Tibial artery (tissue), 4 donors: ENCODE measurements at regions not wholly inside any gene's neighbourhood (a gene's known extent, or its start where the extent isn't known, plus 50 kb on each side); places are given as distances from the start of the nearest gene placed in this dataset.

Experiments
- DNase-seq, 2 donors: peaks; one replicate each; pipeline ENCODE4 v3.0.0-alpha.2; 2019
- H3K27ac ChIP-seq, 2 donors: fragments of 200-600 bp; sonication (generic) in 1 of 2; 1 replicate in 1 of 2; 2 replicates in 1 of 2; pipeline ENCODE4 v1.5.1; 2018 to 2019; ENCODE audit warnings: mild to moderate bottlenecking in 1 of 2
- H3K27me3 ChIP-seq, 2 donors: fragments of 200-600 bp; sonication (generic) in 1 of 2; one replicate each; pipeline versions ENCODE4 v1.5.1 to v1.6.0; 2016 to 2019
- H3K36me3 ChIP-seq, 3 donors: fragments of 200-600 bp; sonication (generic) in 2 of 3; one replicate each; pipeline ENCODE4 v1.5.1; 2016 to 2019; ENCODE audit warnings: mild to moderate bottlenecking in 2 of 3
- H3K4me1 ChIP-seq, 4 donors: fragments of 200-600 bp; sonication (generic) in 2 of 4; 1 replicate in 3 of 4; 2 replicates in 1 of 4; pipeline ENCODE4 v1.5.1; 2016 to 2019
- H3K4me3 ChIP-seq, 2 donors: fragments of 200-600 bp; sonication (generic) in 1 of 2; 1 replicate in 1 of 2; 2 replicates in 1 of 2; pipeline ENCODE4 v1.5.1; 2018 to 2019; ENCODE audit warnings: mild to moderate bottlenecking in 2 of 2
- H3K9me3 ChIP-seq, 3 donors: fragments of 200-600 bp; sonication (generic) in 1 of 3; one replicate each; pipeline ENCODE4 v1.5.1; 2016 to 2019
- intact Hi-C: fragments of 100-400 bp; cut with DNase I; formaldehyde crosslinking; loops from one replicate; pipeline ENCODE4 v1.15.0; 2023; ENCODE audit warnings: low total_unique reads
- TF ChIP-seq, protein P1 (sequence below), 2 experiments: fragments of 200-600 bp in 1 of 2; fragments of 450-650 bp in 1 of 2; IDR thresholded peaks; one replicate each; pipeline ENCODE4 v1.5.1; 2017 to 2019; ENCODE audit warnings: antibody characterized with exemption in 2 of 2, mild to moderate bottlenecking in 1 of 2, moderate library complexity in 1 of 2

- TF ChIP-seq, protein P1, sequence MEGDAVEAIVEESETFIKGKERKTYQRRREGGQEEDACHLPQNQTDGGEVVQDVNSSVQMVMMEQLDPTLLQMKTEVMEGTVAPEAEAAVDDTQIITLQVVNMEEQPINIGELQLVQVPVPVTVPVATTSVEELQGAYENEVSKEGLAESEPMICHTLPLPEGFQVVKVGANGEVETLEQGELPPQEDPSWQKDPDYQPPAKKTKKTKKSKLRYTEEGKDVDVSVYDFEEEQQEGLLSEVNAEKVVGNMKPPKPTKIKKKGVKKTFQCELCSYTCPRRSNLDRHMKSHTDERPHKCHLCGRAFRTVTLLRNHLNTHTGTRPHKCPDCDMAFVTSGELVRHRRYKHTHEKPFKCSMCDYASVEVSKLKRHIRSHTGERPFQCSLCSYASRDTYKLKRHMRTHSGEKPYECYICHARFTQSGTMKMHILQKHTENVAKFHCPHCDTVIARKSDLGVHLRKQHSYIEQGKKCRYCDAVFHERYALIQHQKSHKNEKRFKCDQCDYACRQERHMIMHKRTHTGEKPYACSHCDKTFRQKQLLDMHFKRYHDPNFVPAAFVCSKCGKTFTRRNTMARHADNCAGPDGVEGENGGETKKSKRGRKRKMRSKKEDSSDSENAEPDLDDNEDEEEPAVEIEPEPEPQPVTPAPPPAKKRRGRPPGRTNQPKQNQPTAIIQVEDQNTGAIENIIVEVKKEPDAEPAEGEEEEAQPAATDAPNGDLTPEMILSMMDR (IDR thresholded peaks at IDR 0.05): no peak
- no peaks in the 10 kb centered on the region for H3K36me3 ChIP-seq
- no peak overlapping the region for H3K4me3 ChIP-seq
- no peaks in the 10 kb centered on the region for H3K9me3 ChIP-seq
- intact Hi-C loops: no loop called here
- H3K27me3 ChIP-seq: no peaks in the 10 kb centered on the region
- DNase-seq: no peak
- no peak overlapping the region for H3K27ac ChIP-seq
- peaks cover 0 to 30% (median 13%) of the 10 kb centered on the region in 4 donors for H3K4me1 ChIP-seq
These were observed 184.9 kb upstream of the CDH11 start for GRCh38 chr16:65306722-65307121.

DNA sequence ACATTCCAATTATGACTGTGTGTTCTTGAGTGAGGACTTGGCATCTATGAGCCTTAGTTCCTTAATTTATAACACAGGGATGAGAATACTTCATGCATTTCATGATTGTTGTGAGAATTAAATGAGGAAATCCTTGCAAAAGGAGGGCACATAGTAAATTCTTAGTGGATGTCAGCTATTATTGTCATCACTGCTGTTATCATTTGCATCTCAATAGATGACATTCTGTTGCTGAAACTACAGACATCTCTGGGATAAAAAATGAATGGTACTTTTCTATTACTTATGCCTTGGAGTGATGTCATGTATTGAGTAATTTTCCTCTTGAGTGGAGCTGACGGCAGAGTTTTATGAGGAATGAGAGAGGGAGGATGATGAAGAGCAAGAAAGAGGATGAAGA, 184.4 kb upstream of the CDH11 start:
- TF ChIP-seq, protein P1 (IDR thresholded peaks at IDR 0.05): no peak
- no peak overlapping the region for H3K4me3 ChIP-seq
- H3K27me3 ChIP-seq: no peaks in the 10 kb centered on the region
- no peaks in the 10 kb centered on the region for H3K9me3 ChIP-seq
- intact Hi-C loops: no loop called here
- H3K36me3 ChIP-seq: no peaks in the 10 kb centered on the region
- H3K4me1 ChIP-seq: peaks cover 0 to 26% (median 9%) of the 10 kb centered on the region in 4 donors
- no peak for DNase-seq
- H3K27ac ChIP-seq: no peak overlapping the region

- no peaks in the 10 kb centered on the region for H3K27me3 ChIP-seq
- no peak overlapping the region for H3K4me3 ChIP-seq
- H3K4me1 ChIP-seq: peaks cover 0 to 17% (median 3%) of the 10 kb centered on the region in 4 donors
- intact Hi-C loops: no loop called here
- no peak overlapping the region for H3K27ac ChIP-seq
- no peak for DNase-seq
- no peaks in the 10 kb centered on the region for H3K36me3 ChIP-seq
- TF ChIP-seq, protein P1 (IDR thresholded peaks at IDR 0.05): no peak
- no peaks in the 10 kb centered on the region for H3K9me3 ChIP-seq
These were observed 183.6 kb upstream of the CDH11 start for GRCh38 chr16:65305266-65305959.

- no peak overlapping the region for H3K27ac ChIP-seq
- H3K4me3 ChIP-seq: no peak overlapping the region
- no peaks in the 10 kb centered on the region for H3K9me3 ChIP-seq
- H3K4me1 ChIP-seq: peaks cover 0 to 25% (median 12%) of the 10 kb centered on the region in 4 donors
- DNase-seq: no peak
- TF ChIP-seq, protein P1 (IDR thresholded peaks at IDR 0.05): no peak
- no peaks in the 10 kb centered on the region for H3K36me3 ChIP-seq
- no peaks in the 10 kb centered on the region for H3K27me3 ChIP-seq
- intact Hi-C loops: no loop called here
These were observed 179.2 kb upstream of the CDH11 start for GRCh38 chr16:65301029-65301428.

- Histone ChIP-seq H3K27ac (peak overlapping the region; percentile 61 to 66), H3K9me3 (no peaks in the 10 kb centered on the region)
These were observed 175.6 kb upstream of the CDH11 start for GRCh38 chr16:65297453-65297852.

More at GRCh38 chr16:65297453-65297852, 175.6 kb upstream of the CDH11 start:
- Histone ChIP-seq H3K27me3 (no peaks in the 10 kb centered on the region), H3K36me3 (no peaks in the 10 kb centered on the region), H3K4me1 (peaks cover 0 to 21% (median 9%) of the 10 kb centered on the region in 4 donors), H3K4me3 (no peak overlapping the region)
- no peak for DNase-seq
- TF ChIP-seq, protein P1 (IDR thresholded peaks at IDR 0.05): no peak
- intact Hi-C loops: no loop called here
